Kidney epithelial cell (primary cell): ENCODE measurements at regions not wholly inside any gene's neighbourhood (a gene's known extent, or its start where the extent isn't known, plus 50 kb on each side); places are given as distances from the start of the nearest gene placed in this dataset.

Source experiments
- DNase-seq: peaks from one replicate; pipeline ENCODE4 v3.0.0-alpha.2; 2010; ENCODE audit warnings: low read depth
- H3K27me3 ChIP-seq: 2 replicates; pipeline ENCODE4 v1.6.0; 2011; ENCODE audit warnings: low read length; ENCODE audit not compliant: control insufficient read depth, insufficient read depth
- H3K36me3 ChIP-seq: 2 replicates; pipeline ENCODE4 v1.5.1; 2011; ENCODE audit warnings: low read length; ENCODE audit not compliant: control insufficient read depth, insufficient read depth
- H3K4me3 ChIP-seq: 2 replicates; pipeline ENCODE4 v1.5.1; 2011; ENCODE audit warnings: low read depth, mild to moderate bottlenecking, control low read depth, low read length
- CTCF ChIP-seq: IDR thresholded peaks from 2 replicates; pipeline ENCODE4 v1.5.1; 2011; ENCODE audit warnings: mild to moderate bottlenecking, moderate library complexity, low read length, control low read depth, inconsistent platforms; ENCODE audit not compliant: insufficient read depth, poor library complexity, severe bottlenecking

GRCh38 chr20:55099251-55099650, 623.9 kb downstream of the DOK5 start:
- H3K4me3 ChIP-seq, result no peak overlapping the region
- no peak for TF ChIP-seq CTCF
- H3K36me3 ChIP-seq, result no peaks in the 10 kb centered on the region
- no peak for DNase-seq
- H3K27me3 ChIP-seq, result no peaks in the 10 kb centered on the region

GRCh38 chr20:55097621-55098020, 622.2 kb downstream of the DOK5 start:
- TF ChIP-seq CTCF, result no peak
- no peaks in the 10 kb centered on the region for H3K36me3 ChIP-seq
- no peak for DNase-seq
- no peaks in the 10 kb centered on the region for H3K27me3 ChIP-seq
- no peak overlapping the region for H3K4me3 ChIP-seq

- no peak for TF ChIP-seq CTCF
- DNase-seq, result no peak
- H3K4me3 ChIP-seq, result no peak overlapping the region
Observed at GRCh38 chr20:55095745-55096400, 620.5 kb downstream of the DOK5 start.

GRCh38 chr20:55094353-55094861, 619.0 kb downstream of the DOK5 start:
- no peak overlapping the region for H3K4me3 ChIP-seq
- no peak for TF ChIP-seq CTCF

More at GRCh38 chr20:55095745-55096400, 620.5 kb downstream of the DOK5 start:
- no peaks in the 10 kb centered on the region for H3K27me3 ChIP-seq
- H3K36me3 ChIP-seq, result no peaks in the 10 kb centered on the region

GRCh38 chr20:55090286-55090685, 614.9 kb downstream of the DOK5 start:
- no peak for TF ChIP-seq CTCF
- H3K4me3 ChIP-seq, result no peak overlapping the region
- H3K27me3 ChIP-seq, result no peaks in the 10 kb centered on the region
- no peaks in the 10 kb centered on the region for H3K36me3 ChIP-seq
- no peak for DNase-seq

More at GRCh38 chr20:55094353-55094861, 619.0 kb downstream of the DOK5 start:
- no peaks in the 10 kb centered on the region for H3K27me3 ChIP-seq
- no peak for DNase-seq
- no peaks in the 10 kb centered on the region for H3K36me3 ChIP-seq

- no peaks in the 10 kb centered on the region for H3K36me3 ChIP-seq
- DNase-seq, result no peak
- no peak for TF ChIP-seq CTCF
- H3K4me3 ChIP-seq, result no peak overlapping the region
- no peaks in the 10 kb centered on the region for H3K27me3 ChIP-seq
Observed at GRCh38 chr20:55086421-55086820, 611.0 kb downstream of the DOK5 start.
